GM12872 (cell line): ENCODE measurements at regions not wholly inside any gene's neighbourhood (a gene's known extent, or its start where the extent isn't known, plus 50 kb on each side); places are given as distances from the start of the nearest gene placed in this dataset.

Experiments used
- CTCF ChIP-seq: IDR thresholded peaks from 3 replicates; pipeline ENCODE4 v1.5.1; 2011; ENCODE audit warnings: low read depth, mild to moderate bottlenecking, low read length, moderate library complexity; ENCODE audit not compliant: insufficient read depth

GRCh38 chr22:49123621-49124192 lies 704.0 kb downstream of the BRD1 start:
- TF ChIP-seq CTCF, result no peak

DNA sequence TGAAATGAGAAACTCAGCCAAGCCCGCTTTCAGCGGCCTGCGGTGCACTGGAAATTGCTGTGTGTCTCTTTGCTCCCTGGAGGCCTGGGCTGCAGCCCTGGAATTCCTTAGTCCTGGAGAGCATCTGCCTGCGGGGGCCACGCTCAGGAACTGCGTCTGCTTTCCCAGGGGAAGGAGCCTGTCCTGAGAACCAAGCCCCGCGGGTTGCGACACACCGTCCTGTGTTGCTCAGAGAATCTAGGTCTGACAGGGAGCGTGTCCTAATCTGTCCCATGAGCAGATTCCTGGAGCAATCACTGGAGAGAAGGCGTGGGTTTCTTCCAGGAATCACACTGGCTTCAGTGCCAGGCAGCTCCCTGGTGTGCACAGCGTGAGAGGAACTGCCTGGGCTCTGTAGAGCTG lies 708.1 kb downstream of the BRD1 start:
- no peak for TF ChIP-seq CTCF

DNA sequence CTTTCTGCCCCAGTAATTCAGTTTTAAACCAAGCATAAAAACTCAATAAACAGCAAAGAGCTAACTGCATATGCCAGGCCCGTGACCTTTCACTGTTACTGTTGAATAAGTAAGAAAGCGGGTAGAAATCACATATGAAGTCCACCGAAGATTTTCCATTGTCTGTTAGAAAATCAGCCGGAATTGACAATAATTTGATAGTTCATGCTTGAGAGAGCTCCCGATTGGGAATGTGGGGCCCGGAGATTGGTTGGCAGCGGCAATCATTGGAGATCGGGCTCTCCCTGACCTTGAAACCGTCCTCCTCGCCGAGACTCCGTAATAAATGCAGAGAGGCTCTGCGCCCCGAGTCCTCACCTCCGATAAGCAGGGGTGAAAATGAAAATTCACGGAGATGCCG lies 709.6 kb downstream of the BRD1 start:
- no peak for TF ChIP-seq CTCF

DNA sequence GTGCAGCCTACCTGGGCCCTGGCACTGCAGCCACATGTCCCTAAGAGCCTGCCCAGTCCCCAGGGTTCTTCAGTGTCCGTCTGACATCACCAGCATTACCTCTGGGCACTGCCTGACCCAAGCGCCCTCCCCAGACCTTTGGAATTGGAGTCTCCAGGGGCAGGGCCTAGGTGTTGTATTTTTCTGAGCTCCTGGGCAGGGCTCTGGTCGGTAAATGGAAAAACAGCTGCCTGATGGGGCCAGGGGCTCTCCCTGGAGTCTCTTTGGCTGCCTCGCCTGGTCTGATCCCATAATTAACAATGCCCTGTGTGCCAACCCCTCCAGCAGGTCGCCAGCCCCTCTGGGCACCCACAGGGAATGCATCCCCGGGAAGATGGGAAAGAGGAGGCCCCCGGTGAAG lies 710.2 kb downstream of the BRD1 start:
- TF ChIP-seq CTCF, result no peak

DNA sequence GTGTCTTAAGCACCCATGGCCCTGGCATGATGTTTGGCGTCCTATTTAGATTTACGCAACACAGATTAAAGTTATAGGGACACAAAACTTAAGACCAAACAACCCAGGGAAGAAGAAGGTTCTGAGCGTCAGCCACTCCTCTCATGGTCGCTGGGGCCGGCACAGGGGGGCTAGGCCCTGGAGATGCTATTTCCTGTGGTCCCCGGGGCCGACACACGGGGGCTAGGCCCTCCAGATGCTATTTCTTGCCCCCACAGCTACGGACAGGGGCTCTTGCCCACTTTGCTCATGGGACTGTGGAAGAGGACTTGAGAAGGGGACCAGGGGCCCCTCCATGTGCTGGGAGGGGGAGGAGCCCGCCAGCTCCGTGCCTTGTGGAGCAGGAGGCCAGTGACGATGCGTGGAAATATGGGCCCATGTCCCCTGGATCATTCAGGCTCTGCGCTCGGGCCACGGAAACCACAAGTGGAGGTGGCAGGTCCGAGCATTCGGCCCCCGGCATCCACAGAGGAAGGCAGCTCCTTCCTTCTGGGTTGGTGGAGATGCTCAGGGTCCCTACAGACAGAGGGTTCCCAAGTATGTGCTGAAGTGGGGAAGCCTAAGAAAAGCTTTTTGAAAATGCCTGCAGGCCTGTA lies 711.1 kb downstream of the BRD1 start:
- no peak for TF ChIP-seq CTCF

DNA sequence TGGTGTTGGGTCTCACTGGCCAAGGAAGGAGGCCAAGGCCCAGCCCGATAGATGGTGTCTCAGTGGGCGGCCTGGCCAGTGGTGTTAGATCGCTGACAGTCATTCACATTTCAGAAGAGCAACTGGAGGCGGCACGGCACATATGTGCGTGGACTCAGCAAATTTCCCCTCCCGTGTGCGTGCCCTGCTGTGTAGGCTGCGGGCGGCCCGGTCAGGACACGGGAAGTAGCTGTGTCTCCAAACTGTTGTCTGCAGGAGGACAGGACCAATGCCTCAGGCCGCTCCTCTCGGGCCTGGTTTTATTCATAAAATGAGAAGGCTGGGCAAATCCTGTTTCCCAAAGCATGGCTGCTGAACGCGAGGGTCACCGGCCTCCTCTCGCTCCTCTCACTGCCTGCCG lies 711.7 kb downstream of the BRD1 start:
- no peak for TF ChIP-seq CTCF

GRCh38 chr22:49115197-49115596 lies 712.5 kb downstream of the BRD1 start:
- TF ChIP-seq CTCF, result no peak
